ENCODE measurements at regions not wholly inside any gene's neighbourhood (a gene's known extent, or its start where the extent isn't known, plus 50 kb on each side); places are given as distances from the start of the nearest gene placed in this dataset.
"Not testable (repeated sequence)": the region's sequence is repeated elsewhere in the genome, so short reads cannot be mapped to it uniquely, and the experiment has no call there.

- no peak for DNase-seq
Observed at GRCh38 chr4:138891631-138892031, 124.0 kb upstream of the NOCT start.

- DNase-seq, result no peak
Observed at GRCh38 chr4:138890891-138891570, 124.5 kb upstream of the NOCT start.

- DNase-seq, result no peak
Observed at GRCh38 chr4:138889216-138889615, 126.4 kb upstream of the NOCT start.

GRCh38 chr4:138887741-138888140, 127.8 kb upstream of the NOCT start:
- no peak for DNase-seq

- no peak for DNase-seq
Observed at GRCh38 chr4:138887341-138887740, 128.2 kb upstream of the NOCT start.

- DNase-seq, result no peak
Observed at GRCh38 chr4:138879757-138880156, 135.8 kb upstream of the NOCT start.

GRCh38 chr4:138875891-138876608, 139.5 kb upstream of the NOCT start:
- DNase-seq, result no peak

- no peak for DNase-seq
Observed at GRCh38 chr4:138871555-138871875, 144.1 kb upstream of the NOCT start.

- peak in 4 of 6 experiments; percentile 4 to 41 (median 24) for DNase-seq
Observed at GRCh38 chr4:138870737-138871554, 144.6 kb upstream of the NOCT start.

GRCh38 chr4:138869631-138870030, 145.9 kb upstream of the NOCT start:
- no peak for DNase-seq

GRCh38 chr4:138869165-138869564, 146.4 kb upstream of the NOCT start:
- no peak for DNase-seq

- DNase-seq, result no peak
Observed at GRCh38 chr4:138868562-138868961, 147.0 kb upstream of the NOCT start.

GRCh38 chr4:138867404-138867803, 148.2 kb upstream of the NOCT start:
- no peak for DNase-seq

GRCh38 chr4:138866314-138866713, 149.3 kb upstream of the NOCT start:
- DNase-seq, result no peak

GRCh38 chr4:138865765-138866164, 149.8 kb upstream of the NOCT start:
- DNase-seq, result no peak

- no peak for DNase-seq
Observed at GRCh38 chr4:138864961-138865720, 150.4 kb upstream of the NOCT start.

- DNase-seq, result no peak
Observed at GRCh38 chr4:138863160-138863559, 152.4 kb upstream of the NOCT start.

GRCh38 chr4:138861135-138861534, 154.4 kb upstream of the NOCT start:
- DNase-seq, result no peak

GRCh38 chr4:138860357-138860756, 155.2 kb upstream of the NOCT start:
- DNase-seq, result not testable (repeated sequence)

GRCh38 chr4:138859254-138859653, 156.3 kb upstream of the NOCT start:
- no peak for DNase-seq

GRCh38 chr4:138858419-138858818, 157.2 kb upstream of the NOCT start:
- DNase-seq, result no peak

GRCh38 chr4:138857416-138857815, 158.2 kb upstream of the NOCT start:
- no peak for DNase-seq

GRCh38 chr4:138852681-138853080, 162.9 kb upstream of the NOCT start:
- no peak for DNase-seq
